HEK293 (cell line): ENCODE measurements at regions not wholly inside any gene's neighbourhood (a gene's known extent, or its start where the extent isn't known, plus 50 kb on each side); places are given as distances from the start of the nearest gene placed in this dataset.

Experiments used
- CTCF ChIA-PET: fragments of 350-600 bp; formaldehyde crosslinking; extraction: SDS; loops from one replicate; lab custom pipeline; 2021; ENCODE audit warnings: antibody characterized with exemption; lab: Yijun Ruan, JAX
- POLR2A ChIA-PET: fragments of 300-600 bp; formaldehyde crosslinking; extraction: SDS; loops from one replicate; lab custom pipeline; 2020; ENCODE audit warnings: antibody characterized with exemption, inconsistent platforms; lab: Yijun Ruan, JAX
- H3K27ac ChIP-seq: fragments of 200-500 bp; sonication (Bioruptor generic); 2 replicates; pipeline ENCODE4 v1.5.1; 2014; ENCODE audit warnings: low read depth, low read length, control low read depth, inconsistent platforms; ENCODE audit errors: extremely low read depth
- H3K36me3 ChIP-seq, 2 experiments: fragments of 200-500 bp in 1 of 2; sonication (Bioruptor generic) in 1 of 2; 1 replicate in 1 of 2; 2 replicates in 1 of 2; pipeline ENCODE4 v1.5.1; 2014 to 2017; ENCODE audit warnings: inconsistent platforms in 2 of 2, low read length in 2 of 2; ENCODE audit not compliant: control insufficient read depth in 2 of 2, insufficient read depth in 1 of 2
- H3K4me1 ChIP-seq: fragments of 200-500 bp; sonication (Bioruptor generic); 2 replicates; pipeline ENCODE4 v1.5.1; 2014; ENCODE audit warnings: mild to moderate bottlenecking, low read length, inconsistent platforms; ENCODE audit not compliant: control insufficient read depth, insufficient read depth
- H3K4me3 ChIP-seq: 2 replicates; pipeline ENCODE4 v1.5.1; 2011; ENCODE audit warnings: low read depth, mild to moderate bottlenecking, control low read depth, low read length, moderate library complexity
- H3K9me3 ChIP-seq: fragments of 200-500 bp; sonication (Bioruptor generic); 2 replicates; pipeline ENCODE4 v1.5.1; 2014; ENCODE audit warnings: low read depth, low read length, inconsistent platforms; ENCODE audit not compliant: control insufficient read depth, insufficient read depth
- GLI4 ChIP-seq: fragments of 450-650 bp; formaldehyde crosslinking; IDR thresholded peaks from 2 replicates; pipeline ENCODE4 v1.5.1; 2016; ENCODE audit warnings: missing biosample characterization, missing genetic modification characterization
- GLIS2 ChIP-seq: fragments of 450-650 bp; formaldehyde crosslinking; IDR thresholded peaks from 2 replicates; pipeline ENCODE4 v1.5.1; 2016; ENCODE audit warnings: missing biosample characterization, missing genetic modification characterization
- KLF1 ChIP-seq: fragments of 450-650 bp; formaldehyde crosslinking; IDR thresholded peaks from 2 replicates; pipeline ENCODE4 v1.5.1; 2016; ENCODE audit warnings: missing biosample characterization, missing genetic modification characterization
- KLF9 ChIP-seq: fragments of 450-650 bp; formaldehyde crosslinking; IDR thresholded peaks from 2 replicates; pipeline ENCODE4 v1.5.1; 2016; ENCODE audit warnings: missing biosample characterization, missing genetic modification characterization, low read depth
- MYNN ChIP-seq: fragments of 450-650 bp; formaldehyde crosslinking; IDR thresholded peaks from 2 replicates; pipeline ENCODE4 v1.5.1; 2016; ENCODE audit warnings: missing biosample characterization, missing genetic modification characterization, borderline replicate concordance
- OSR2 ChIP-seq: fragments of 450-650 bp; formaldehyde crosslinking; IDR thresholded peaks from 2 replicates; pipeline ENCODE4 v1.5.1; 2016; ENCODE audit warnings: missing biosample characterization, missing genetic modification characterization
- SCRT2 ChIP-seq: fragments of 450-650 bp; formaldehyde crosslinking; IDR thresholded peaks from 2 replicates; pipeline ENCODE4 v1.5.1; 2016; ENCODE audit warnings: missing biosample characterization, missing genetic modification characterization
- SETDB1 ChIP-seq: IDR thresholded peaks from one replicate; pipeline ENCODE4 v1.6.1; 2017; ENCODE audit warnings: mild to moderate bottlenecking, low read length, moderate library complexity, mixed read lengths; ENCODE audit not compliant: insufficient read length
- ZBTB21 ChIP-seq: fragments of 450-650 bp; formaldehyde crosslinking; IDR thresholded peaks from 2 replicates; pipeline ENCODE4 v1.5.1; 2017; ENCODE audit warnings: missing biosample characterization, missing genetic modification characterization
- ZFP3 ChIP-seq: fragments of 450-650 bp; formaldehyde crosslinking; IDR thresholded peaks from 2 replicates; pipeline ENCODE4 v1.5.1; 2016; ENCODE audit warnings: low read depth, missing biosample characterization, missing genetic modification characterization
- ZNF140 ChIP-seq: fragments of 450-650 bp; formaldehyde crosslinking; IDR thresholded peaks from 2 replicates; pipeline ENCODE4 v1.5.1; 2016; ENCODE audit warnings: missing biosample characterization, missing genetic modification characterization
- ZNF174 ChIP-seq: fragments of 450-650 bp; formaldehyde crosslinking; IDR thresholded peaks from 2 replicates; pipeline ENCODE4 v1.5.0; 2017; ENCODE audit warnings: missing biosample characterization, mild to moderate bottlenecking, missing genetic modification characterization
- ZNF202 ChIP-seq: fragments of 450-650 bp; formaldehyde crosslinking; IDR thresholded peaks from 2 replicates; pipeline ENCODE4 v1.5.1; 2016; ENCODE audit warnings: missing biosample characterization, missing genetic modification characterization, borderline replicate concordance
- ZNF211 ChIP-seq: fragments of 450-650 bp; formaldehyde crosslinking; IDR thresholded peaks from 2 replicates; pipeline ENCODE4 v1.5.1; 2016; ENCODE audit warnings: low read depth, missing biosample characterization, missing genetic modification characterization
- ZNF214 ChIP-seq: fragments of 450-650 bp; formaldehyde crosslinking; IDR thresholded peaks from 2 replicates; pipeline ENCODE4 v1.5.1; 2017; ENCODE audit warnings: missing biosample characterization, mild to moderate bottlenecking, missing genetic modification characterization, borderline replicate concordance
- ZNF24 ChIP-seq: fragments of 450-650 bp; formaldehyde crosslinking; IDR thresholded peaks from 2 replicates; pipeline ENCODE4 v1.5.1; 2016; ENCODE audit warnings: missing biosample characterization, missing genetic modification characterization
- ZNF324 ChIP-seq: fragments of 450-650 bp; formaldehyde crosslinking; IDR thresholded peaks from 2 replicates; pipeline ENCODE4 v1.5.1; 2016; ENCODE audit warnings: missing biosample characterization, missing genetic modification characterization
- ZNF555 ChIP-seq: fragments of 450-650 bp; formaldehyde crosslinking; conservative IDR thresholded peaks from 2 replicates; pipeline ENCODE4 v1.5.1; 2017; ENCODE audit warnings: missing biosample characterization, mild to moderate bottlenecking, missing genetic modification characterization, inconsistent platforms
- ZNF585B ChIP-seq: fragments of 450-650 bp; formaldehyde crosslinking; IDR thresholded peaks from 2 replicates; pipeline ENCODE4 v1.5.1; 2016; ENCODE audit warnings: missing biosample characterization, missing genetic modification characterization
- ZNF610 ChIP-seq: fragments of 450-650 bp; formaldehyde crosslinking; IDR thresholded peaks from 2 replicates; pipeline ENCODE4 v1.5.1; 2016; ENCODE audit warnings: missing biosample characterization, missing genetic modification characterization, borderline replicate concordance
- ZNF658 ChIP-seq: fragments of 450-650 bp; formaldehyde crosslinking; IDR thresholded peaks from 2 replicates; pipeline ENCODE4; 2016; ENCODE audit warnings: missing biosample characterization, missing genetic modification characterization
- ZNF837 ChIP-seq: fragments of 450-650 bp; formaldehyde crosslinking; IDR thresholded peaks from 2 replicates; pipeline ENCODE4 v1.5.1; 2016; ENCODE audit warnings: missing biosample characterization, missing genetic modification characterization
- ZNF843 ChIP-seq: fragments of 450-650 bp; formaldehyde crosslinking; IDR thresholded peaks from 2 replicates; pipeline ENCODE4 v1.5.1; 2016; ENCODE audit warnings: missing biosample characterization, missing genetic modification characterization
- TF ChIP-seq, protein P1 (sequence below): fragments of 450-650 bp; formaldehyde crosslinking; IDR thresholded peaks from 2 replicates; pipeline ENCODE4 v1.5.0; 2017; ENCODE audit warnings: missing biosample characterization, missing genetic modification characterization, borderline replicate concordance
- TF ChIP-seq, protein P2 (sequence below): fragments of 450-650 bp; formaldehyde crosslinking; IDR thresholded peaks from 2 replicates; pipeline ENCODE4 v1.5.1; 2017; ENCODE audit warnings: missing biosample characterization, missing genetic modification characterization
- TF ChIP-seq, protein P3 (sequence below): fragments of 450-650 bp; formaldehyde crosslinking; IDR thresholded peaks from 2 replicates; pipeline ENCODE4 v1.5.1; 2016; ENCODE audit warnings: missing biosample characterization, missing genetic modification characterization
- TF ChIP-seq, protein P4 (sequence below): fragments of 450-650 bp; formaldehyde crosslinking; IDR thresholded peaks from 2 replicates; pipeline ENCODE4 v1.5.1; 2017; ENCODE audit warnings: missing biosample characterization, missing genetic modification characterization

DNA sequence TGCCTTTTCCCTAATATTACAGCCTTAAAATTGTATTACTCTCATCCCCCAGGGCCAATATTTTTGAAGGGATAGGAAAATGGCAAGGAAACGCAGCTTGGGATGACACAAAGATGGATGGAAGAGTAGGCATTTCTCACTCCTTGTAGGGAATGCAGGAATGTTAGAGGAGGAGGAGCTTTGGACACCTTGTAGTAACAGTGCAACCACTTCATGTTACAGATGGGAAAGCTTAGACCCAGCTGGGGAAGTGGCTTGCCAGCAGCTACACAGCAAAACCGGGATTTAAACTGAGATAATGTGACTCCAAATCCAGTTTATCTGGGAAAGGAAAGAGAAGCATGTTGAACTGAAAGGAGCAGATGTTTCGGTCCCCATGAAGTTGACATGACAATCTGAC is 473.7 kb upstream of the DAB1 start:
- no peaks in the 10 kb centered on the region for H3K36me3 ChIP-seq
- TF ChIP-seq ZNF610: no peak
- no peak for TF ChIP-seq ZNF174 (tag by site-specific recombination)
- no peak for TF ChIP-seq ZNF585B (tag by site-specific recombination)
- no peak for TF ChIP-seq OSR2 (tag by site-specific recombination)
- TF ChIP-seq, protein P1, sequence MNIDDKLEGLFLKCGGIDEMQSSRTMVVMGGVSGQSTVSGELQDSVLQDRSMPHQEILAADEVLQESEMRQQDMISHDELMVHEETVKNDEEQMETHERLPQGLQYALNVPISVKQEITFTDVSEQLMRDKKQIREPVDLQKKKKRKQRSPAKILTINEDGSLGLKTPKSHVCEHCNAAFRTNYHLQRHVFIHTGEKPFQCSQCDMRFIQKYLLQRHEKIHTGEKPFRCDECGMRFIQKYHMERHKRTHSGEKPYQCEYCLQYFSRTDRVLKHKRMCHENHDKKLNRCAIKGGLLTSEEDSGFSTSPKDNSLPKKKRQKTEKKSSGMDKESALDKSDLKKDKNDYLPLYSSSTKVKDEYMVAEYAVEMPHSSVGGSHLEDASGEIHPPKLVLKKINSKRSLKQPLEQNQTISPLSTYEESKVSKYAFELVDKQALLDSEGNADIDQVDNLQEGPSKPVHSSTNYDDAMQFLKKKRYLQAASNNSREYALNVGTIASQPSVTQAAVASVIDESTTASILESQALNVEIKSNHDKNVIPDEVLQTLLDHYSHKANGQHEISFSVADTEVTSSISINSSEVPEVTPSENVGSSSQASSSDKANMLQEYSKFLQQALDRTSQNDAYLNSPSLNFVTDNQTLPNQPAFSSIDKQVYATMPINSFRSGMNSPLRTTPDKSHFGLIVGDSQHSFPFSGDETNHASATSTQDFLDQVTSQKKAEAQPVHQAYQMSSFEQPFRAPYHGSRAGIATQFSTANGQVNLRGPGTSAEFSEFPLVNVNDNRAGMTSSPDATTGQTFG (tag by site-specific recombination): no peak
- no peak for TF ChIP-seq ZNF555 (tag by site-specific recombination)
- TF ChIP-seq GLIS2: no peak
- TF ChIP-seq ZNF202: no peak
- TF ChIP-seq, protein P2, sequence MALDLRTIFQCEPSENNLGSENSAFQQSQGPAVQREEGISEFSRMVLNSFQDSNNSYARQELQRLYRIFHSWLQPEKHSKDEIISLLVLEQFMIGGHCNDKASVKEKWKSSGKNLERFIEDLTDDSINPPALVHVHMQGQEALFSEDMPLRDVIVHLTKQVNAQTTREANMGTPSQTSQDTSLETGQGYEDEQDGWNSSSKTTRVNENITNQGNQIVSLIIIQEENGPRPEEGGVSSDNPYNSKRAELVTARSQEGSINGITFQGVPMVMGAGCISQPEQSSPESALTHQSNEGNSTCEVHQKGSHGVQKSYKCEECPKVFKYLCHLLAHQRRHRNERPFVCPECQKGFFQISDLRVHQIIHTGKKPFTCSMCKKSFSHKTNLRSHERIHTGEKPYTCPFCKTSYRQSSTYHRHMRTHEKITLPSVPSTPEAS (tag by site-specific recombination): no peak
- TF ChIP-seq SCRT2 (tag by site-specific recombination): no peak
- TF ChIP-seq ZNF324: no peak
- TF ChIP-seq ZNF658 (tag by site-specific recombination): no peak
- no peak for TF ChIP-seq ZNF24 (tag by site-specific recombination)
- TF ChIP-seq KLF9 (tag by site-specific recombination): no peak
- no peak for TF ChIP-seq ZFP3 (tag by site-specific recombination)
- TF ChIP-seq ZNF843 (tag by site-specific recombination): no peak
- TF ChIP-seq ZNF214 (tag by site-specific recombination): no peak
- TF ChIP-seq ZNF837 (tag by site-specific recombination): no peak
- POLR2A ChIA-PET: no interaction called here
- no peak overlapping the region for H3K4me3 ChIP-seq
- no peak overlapping the region for H3K27ac ChIP-seq
- CTCF ChIA-PET: interaction anchor here (0.6 kb wide), 1 partner anchor 463 kb away, joined by 3 read pairs; no protein-coding TSS in a partner anchor
- H3K9me3 ChIP-seq: no peaks in the 10 kb centered on the region
- no peaks in the 10 kb centered on the region for H3K4me1 ChIP-seq

DNA sequence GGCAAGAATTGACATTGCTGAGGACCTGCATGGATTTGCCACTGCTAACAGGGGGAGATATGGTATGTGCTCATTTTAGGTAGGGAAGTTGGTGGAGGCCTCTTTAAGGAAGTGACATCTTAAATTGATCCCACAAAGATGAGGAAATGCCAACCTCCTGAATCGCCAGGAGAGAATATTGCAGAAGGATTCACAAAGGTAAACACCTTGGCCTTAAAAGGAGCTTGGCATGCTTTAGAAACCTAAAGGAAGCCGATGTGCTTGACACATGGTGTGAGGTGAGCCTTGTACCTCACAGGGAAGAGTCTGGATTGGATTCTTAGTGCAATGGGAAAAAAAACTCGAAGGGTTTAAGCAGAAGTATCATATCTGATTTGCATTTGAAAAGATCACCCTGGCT is 470.5 kb upstream of the DAB1 start:
- TF ChIP-seq KLF1 (tag by site-specific recombination) (no peak), MYNN (tag by site-specific recombination) (no peak), ZNF211 (tag by site-specific recombination) (no peak), ZBTB21 (tag by site-specific recombination) (no peak), SETDB1 (no peak), ZNF140 (tag by site-specific recombination) (no peak), GLI4 (tag by site-specific recombination) (no peak)
- TF ChIP-seq, protein P3, sequence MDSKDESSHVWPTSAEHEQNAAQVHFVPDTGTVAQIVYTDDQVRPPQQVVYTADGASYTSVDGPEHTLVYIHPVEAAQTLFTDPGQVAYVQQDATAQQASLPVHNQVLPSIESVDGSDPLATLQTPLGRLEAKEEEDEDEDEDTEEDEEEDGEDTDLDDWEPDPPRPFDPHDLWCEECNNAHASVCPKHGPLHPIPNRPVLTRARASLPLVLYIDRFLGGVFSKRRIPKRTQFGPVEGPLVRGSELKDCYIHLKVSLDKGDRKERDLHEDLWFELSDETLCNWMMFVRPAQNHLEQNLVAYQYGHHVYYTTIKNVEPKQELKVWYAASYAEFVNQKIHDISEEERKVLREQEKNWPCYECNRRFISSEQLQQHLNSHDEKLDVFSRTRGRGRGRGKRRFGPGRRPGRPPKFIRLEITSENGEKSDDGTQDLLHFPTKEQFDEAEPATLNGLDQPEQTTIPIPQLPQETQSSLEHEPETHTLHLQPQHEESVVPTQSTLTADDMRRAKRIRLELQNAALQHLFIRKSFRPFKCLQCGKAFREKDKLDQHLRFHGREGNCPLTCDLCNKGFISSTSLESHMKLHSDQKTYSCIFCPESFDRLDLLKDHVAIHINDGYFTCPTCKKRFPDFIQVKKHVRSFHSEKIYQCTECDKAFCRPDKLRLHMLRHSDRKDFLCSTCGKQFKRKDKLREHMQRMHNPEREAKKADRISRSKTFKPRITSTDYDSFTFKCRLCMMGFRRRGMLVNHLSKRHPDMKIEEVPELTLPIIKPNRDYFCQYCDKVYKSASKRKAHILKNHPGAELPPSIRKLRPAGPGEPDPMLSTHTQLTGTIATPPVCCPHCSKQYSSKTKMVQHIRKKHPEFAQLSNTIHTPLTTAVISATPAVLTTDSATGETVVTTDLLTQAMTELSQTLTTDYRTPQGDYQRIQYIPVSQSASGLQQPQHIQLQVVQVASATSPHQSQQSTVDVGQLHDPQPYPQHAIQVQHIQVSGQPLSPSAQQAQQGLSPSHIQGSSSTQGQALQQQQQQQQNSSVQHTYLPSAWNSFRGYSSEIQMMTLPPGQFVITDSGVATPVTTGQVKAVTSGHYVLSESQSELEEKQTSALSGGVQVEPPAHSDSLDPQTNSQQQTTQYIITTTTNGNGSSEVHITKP (tag by site-specific recombination): no peak
- TF ChIP-seq, protein P4, sequence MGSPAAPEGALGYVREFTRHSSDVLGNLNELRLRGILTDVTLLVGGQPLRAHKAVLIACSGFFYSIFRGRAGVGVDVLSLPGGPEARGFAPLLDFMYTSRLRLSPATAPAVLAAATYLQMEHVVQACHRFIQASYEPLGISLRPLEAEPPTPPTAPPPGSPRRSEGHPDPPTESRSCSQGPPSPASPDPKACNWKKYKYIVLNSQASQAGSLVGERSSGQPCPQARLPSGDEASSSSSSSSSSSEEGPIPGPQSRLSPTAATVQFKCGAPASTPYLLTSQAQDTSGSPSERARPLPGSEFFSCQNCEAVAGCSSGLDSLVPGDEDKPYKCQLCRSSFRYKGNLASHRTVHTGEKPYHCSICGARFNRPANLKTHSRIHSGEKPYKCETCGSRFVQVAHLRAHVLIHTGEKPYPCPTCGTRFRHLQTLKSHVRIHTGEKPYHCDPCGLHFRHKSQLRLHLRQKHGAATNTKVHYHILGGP (tag by site-specific recombination): no peak
- TF ChIP-seq, all 188 proteins: peak for 0
- H3K36me3 ChIP-seq: no peaks in the 10 kb centered on the region
- no peak overlapping the region for H3K27ac ChIP-seq
- ChIA-PET POLR2A (no interaction called here), CTCF (no interaction called here)
- no peaks in the 10 kb centered on the region for H3K4me1 ChIP-seq
- H3K4me3 ChIP-seq: no peak overlapping the region
- H3K9me3 ChIP-seq: no peaks in the 10 kb centered on the region
